Memory B cell (primary cell): ENCODE measurements at regions not wholly inside any gene's neighbourhood (a gene's known extent, or its start where the extent isn't known, plus 50 kb on each side); places are given as distances from the start of the nearest gene placed in this dataset.

Source experiments
- ATAC-seq: fragments of 150-1000 bp; cut with Tn5 transposase; 2 replicates; pipeline ENCODE4 v1.10.0; 2021; ENCODE audit warnings: low read depth, mild to moderate bottlenecking, moderate library complexity
- DNase-seq, 2 donors: peaks; one replicate each; pipeline ENCODE4 v3.0.0; 2022; ENCODE audit warnings: low spot score in 2 of 2
- H3K27ac Mint-ChIP-seq: one replicate; pipeline ENCODE4 v1.8.0; 2022; ENCODE audit warnings: mild to moderate bottlenecking, moderate library complexity, mixed read lengths
- H3K27me3 Mint-ChIP-seq: one replicate; pipeline ENCODE4 v1.8.0; 2022; ENCODE audit warnings: mixed read lengths
- H3K36me3 Mint-ChIP-seq: one replicate; pipeline ENCODE4 v1.8.0; 2022; ENCODE audit warnings: mild to moderate bottlenecking, mixed read lengths
- H3K4me1 Mint-ChIP-seq: one replicate; pipeline ENCODE4 v1.8.0; 2022; ENCODE audit warnings: mixed read lengths
- H3K4me3 Mint-ChIP-seq: one replicate; pipeline ENCODE4 v1.8.0; 2022; ENCODE audit warnings: mild to moderate bottlenecking, moderate library complexity, mixed read lengths
- H3K9me3 Mint-ChIP-seq: one replicate; pipeline ENCODE4 v1.8.0; 2022; ENCODE audit warnings: mixed read lengths

DNA sequence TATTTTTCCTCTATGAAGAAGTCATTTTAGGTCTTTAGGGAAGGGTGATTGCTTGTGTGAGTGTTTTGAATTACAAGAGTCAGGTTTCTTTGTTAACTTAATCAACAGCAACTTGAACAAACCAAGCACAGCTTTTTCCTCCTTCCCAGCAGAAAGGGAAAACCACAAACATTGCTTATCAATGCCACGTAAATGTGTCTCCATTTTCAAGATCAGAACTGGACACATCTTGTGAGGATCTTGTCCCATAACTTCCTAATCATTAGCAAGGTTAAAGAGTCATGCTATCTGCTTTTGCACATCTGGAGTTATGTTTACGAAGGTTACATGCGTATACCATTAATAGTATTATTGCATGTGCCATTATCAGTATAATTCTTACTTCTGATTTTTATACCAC is 248.0 kb upstream of the FLRT2 start:
- no peaks in the 10 kb centered on the region for H3K36me3 Mint-ChIP-seq
- ATAC-seq (no peak), DNase-seq (no peak)
- H3K27ac Mint-ChIP-seq: no peak overlapping the region
- no peaks in the 10 kb centered on the region for H3K27me3 Mint-ChIP-seq
- peaks cover 3% of the 10 kb centered on the region for H3K9me3 Mint-ChIP-seq
- no peaks in the 10 kb centered on the region for H3K4me1 Mint-ChIP-seq
- no peak overlapping the region for H3K4me3 Mint-ChIP-seq

DNA sequence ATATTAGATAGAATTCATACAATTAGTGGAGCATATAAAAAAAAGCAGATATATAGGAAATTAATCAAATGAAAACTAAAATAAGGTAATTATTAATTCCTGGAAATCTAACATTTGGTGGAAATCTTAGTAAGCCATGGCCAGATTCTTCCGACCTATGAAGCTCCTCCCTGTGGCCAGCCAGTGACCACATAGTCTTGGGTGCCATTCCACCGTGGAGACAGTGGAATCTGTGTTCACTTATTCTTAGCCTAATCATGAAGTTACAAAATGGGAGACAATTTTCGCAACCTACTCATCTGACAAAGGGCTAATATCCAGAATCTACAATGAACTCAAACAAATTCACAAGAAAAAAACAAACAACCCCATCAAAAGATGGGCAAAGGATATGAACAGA is 241.9 kb upstream of the FLRT2 start:
- DNase-seq (no peak), ATAC-seq (no peak)
- H3K27ac Mint-ChIP-seq: no peak overlapping the region
- no peak overlapping the region for H3K4me3 Mint-ChIP-seq
- no peaks in the 10 kb centered on the region for H3K4me1 Mint-ChIP-seq
- no peaks in the 10 kb centered on the region for H3K36me3 Mint-ChIP-seq
- no peaks in the 10 kb centered on the region for H3K27me3 Mint-ChIP-seq
- peaks cover 6% of the 10 kb centered on the region for H3K9me3 Mint-ChIP-seq

DNA sequence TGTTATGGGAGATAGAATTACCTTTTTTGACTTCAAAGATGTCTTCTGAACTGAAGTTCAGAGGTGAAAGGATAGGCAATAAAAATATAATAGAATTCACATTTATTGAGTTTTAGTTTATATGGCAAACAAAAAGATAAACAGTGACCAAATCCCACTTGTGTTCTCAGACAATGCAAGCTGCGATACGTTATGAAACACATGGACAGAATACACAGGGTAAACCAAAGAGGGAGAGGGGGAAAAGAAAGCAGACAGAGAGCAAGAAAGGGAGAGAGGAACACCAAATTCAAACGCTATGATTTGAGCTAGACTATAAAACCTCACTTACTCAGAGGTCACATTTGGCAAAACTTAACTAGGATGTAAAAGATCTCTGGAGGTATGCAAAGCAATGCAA is 238.2 kb upstream of the FLRT2 start:
- no peak for DNase-seq
- H3K27me3 Mint-ChIP-seq: no peaks in the 10 kb centered on the region
- no peak overlapping the region for H3K4me3 Mint-ChIP-seq
- H3K27ac Mint-ChIP-seq: no peak overlapping the region
- H3K9me3 Mint-ChIP-seq: peaks cover 10% of the 10 kb centered on the region
- no peaks in the 10 kb centered on the region for H3K36me3 Mint-ChIP-seq
- ATAC-seq: no peak
- no peaks in the 10 kb centered on the region for H3K4me1 Mint-ChIP-seq

DNA sequence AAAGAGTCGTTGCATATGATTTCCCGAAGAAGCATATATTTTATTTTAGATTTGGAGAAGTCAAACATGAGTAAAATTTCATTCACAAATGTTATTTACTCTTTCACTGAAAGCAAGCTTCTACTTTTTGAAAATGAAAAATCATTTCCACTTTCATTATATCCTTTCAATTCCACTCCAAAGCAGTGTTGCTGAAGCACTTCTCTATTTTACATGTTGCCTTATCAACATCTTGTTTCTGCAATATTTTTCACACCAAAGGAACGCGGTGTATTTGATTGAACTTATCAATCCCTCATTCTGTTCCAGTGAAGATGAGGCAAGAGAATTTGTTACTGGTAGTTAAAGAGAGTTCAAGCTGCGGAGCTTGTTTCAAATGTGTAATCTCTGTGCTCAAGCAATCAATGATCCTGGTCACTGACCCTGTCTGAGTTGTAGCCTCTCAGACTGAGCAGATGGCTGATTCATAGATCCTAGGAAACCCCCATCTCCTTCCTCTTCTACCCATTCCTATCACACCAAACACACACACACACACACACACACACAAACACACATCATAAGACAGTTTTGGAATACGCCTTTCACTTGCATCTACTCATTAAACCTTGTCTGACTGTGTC is 236.2 kb upstream of the FLRT2 start:
- no peaks in the 10 kb centered on the region for H3K36me3 Mint-ChIP-seq
- H3K27me3 Mint-ChIP-seq: no peaks in the 10 kb centered on the region
- H3K4me1 Mint-ChIP-seq: no peaks in the 10 kb centered on the region
- H3K27ac Mint-ChIP-seq: no peak overlapping the region
- H3K4me3 Mint-ChIP-seq: no peak overlapping the region
- ATAC-seq: no peak
- DNase-seq: no peak
- H3K9me3 Mint-ChIP-seq: peaks cover 5% of the 10 kb centered on the region

DNA sequence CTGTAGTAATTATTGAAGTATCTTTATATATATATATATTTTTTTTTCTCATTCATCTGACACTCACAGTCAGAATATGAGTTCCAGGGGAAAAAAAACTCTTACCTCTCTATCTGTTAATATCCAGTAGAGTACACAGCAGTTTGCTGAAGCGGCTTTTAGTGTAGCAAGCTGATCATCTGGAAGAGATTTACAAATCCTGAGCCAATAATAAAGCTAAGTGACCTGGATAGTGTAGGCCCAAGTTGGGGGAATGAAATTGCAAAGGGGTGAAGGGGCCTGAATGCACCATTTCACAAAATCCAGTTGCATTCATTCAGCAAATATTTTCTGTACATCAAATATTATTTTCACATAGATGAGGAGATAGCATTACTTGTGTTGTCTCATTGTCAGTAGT is 234.6 kb upstream of the FLRT2 start:
- ATAC-seq: no peak
- H3K27me3 Mint-ChIP-seq: no peaks in the 10 kb centered on the region
- no peak for DNase-seq
- peaks cover 9% of the 10 kb centered on the region for H3K9me3 Mint-ChIP-seq
- no peaks in the 10 kb centered on the region for H3K36me3 Mint-ChIP-seq
- no peak overlapping the region for H3K4me3 Mint-ChIP-seq
- no peak overlapping the region for H3K27ac Mint-ChIP-seq
- no peaks in the 10 kb centered on the region for H3K4me1 Mint-ChIP-seq

DNA sequence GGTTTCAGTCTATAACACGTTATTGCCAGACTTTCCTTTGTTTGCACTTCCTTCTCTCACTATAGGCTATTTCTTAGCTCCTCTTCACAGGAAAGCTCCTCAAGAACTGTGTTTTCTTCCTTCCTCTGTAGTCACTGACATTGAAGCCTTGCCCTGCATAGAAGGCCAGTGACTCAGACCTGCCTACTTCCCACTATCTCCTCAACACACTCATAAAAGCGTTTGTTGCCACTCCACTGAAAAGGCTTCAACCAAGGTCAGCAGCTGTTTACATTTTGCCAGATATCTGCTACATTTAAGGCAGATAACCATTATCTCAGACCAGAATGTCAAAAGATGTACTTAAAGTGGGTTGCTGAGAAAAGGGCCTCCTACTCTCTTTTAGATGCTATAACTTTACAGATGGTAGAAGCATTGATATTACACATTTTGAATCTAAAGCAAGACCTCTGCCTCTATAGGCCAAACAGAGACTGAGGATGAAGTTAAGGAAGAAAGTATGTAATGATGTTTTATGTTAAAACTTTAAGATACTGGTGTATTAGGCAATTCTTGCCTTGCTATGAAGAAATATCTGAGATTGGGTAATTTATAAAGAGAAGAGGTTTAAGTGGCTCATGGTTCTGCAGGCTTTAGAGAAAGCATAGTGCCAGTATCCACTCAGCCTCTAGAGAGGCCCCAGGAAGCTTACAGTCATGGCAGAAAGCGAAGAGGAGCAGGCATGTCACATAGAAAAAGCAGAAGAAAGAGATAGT is 233.3 kb upstream of the FLRT2 start:
- Mint-ChIP-seq H3K4me3 (no peak overlapping the region), H3K4me1 (no peaks in the 10 kb centered on the region), H3K27me3 (no peaks in the 10 kb centered on the region), H3K9me3 (peaks cover 9% of the 10 kb centered on the region), H3K36me3 (no peaks in the 10 kb centered on the region), H3K27ac (no peak overlapping the region)
- no peak for ATAC-seq
- DNase-seq: no peak

DNA sequence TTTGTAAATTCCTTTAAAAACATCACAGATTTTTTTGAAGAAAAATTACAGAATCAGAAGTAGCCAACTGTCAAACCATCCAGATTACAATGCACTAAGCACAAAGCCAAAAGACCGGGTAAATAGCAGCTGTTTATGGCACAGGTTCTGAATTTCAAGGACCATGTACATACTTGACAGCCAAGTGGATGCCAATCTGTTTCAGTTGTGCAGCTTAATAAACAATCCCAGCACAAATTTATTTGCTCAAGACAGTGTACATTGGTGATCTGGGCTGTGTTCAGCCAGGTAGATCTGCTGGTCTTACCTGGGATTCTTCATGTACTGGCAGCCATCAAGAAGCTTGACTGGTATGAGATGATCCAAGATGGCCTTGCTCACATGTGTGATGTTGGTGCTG is 229.8 kb upstream of the FLRT2 start:
- no peak for DNase-seq
- H3K4me1 Mint-ChIP-seq: no peaks in the 10 kb centered on the region
- peaks cover 15% of the 10 kb centered on the region for H3K9me3 Mint-ChIP-seq
- H3K4me3 Mint-ChIP-seq: no peak overlapping the region
- no peak overlapping the region for H3K27ac Mint-ChIP-seq
- no peaks in the 10 kb centered on the region for H3K36me3 Mint-ChIP-seq
- ATAC-seq: no peak
- H3K27me3 Mint-ChIP-seq: no peaks in the 10 kb centered on the region

DNA sequence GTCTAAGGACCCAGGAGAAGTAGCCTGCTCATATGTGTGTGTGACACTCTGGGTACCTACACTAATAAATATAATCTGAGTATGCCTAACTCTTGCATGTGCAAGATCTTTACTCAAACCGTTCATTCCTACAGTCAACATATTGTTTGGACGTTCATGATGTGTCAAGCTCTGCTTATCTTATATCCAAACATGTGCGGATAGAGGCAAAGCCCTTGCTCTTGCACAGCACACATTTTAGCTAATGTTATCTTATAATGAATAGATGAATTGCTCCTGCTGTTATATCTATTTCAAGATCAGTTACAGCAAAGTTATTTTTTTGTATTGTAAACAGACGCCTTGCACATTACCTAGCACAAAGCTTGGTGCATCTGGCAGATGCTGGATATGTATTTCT is 228.4 kb upstream of the FLRT2 start:
- no peak overlapping the region for H3K27ac Mint-ChIP-seq
- H3K36me3 Mint-ChIP-seq: no peaks in the 10 kb centered on the region
- H3K9me3 Mint-ChIP-seq: peaks cover 13% of the 10 kb centered on the region
- no peak for DNase-seq
- no peak overlapping the region for H3K4me3 Mint-ChIP-seq
- ATAC-seq: no peak
- no peaks in the 10 kb centered on the region for H3K27me3 Mint-ChIP-seq
- H3K4me1 Mint-ChIP-seq: no peaks in the 10 kb centered on the region

DNA sequence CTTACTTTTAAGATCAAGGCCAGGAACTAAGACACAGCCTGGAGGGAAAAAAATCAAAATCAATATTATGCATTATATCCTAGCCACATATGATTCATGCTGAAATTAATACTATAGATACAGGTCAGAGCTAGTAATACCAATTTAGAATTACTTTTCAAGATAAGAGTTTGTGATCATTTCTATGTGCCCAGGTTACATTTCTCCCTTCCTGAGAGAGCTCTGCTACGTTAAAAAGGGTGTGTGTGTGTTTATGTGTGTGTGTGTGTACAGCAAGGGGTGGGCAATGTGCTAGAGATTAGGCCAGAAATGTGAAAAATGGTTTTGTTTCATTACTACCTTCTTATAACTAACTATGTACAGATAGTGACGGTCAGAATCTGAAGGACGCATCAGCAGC is 223.9 kb upstream of the FLRT2 start:
- ATAC-seq (no peak), DNase-seq (no peak)
- Mint-ChIP-seq H3K9me3 (peaks cover 14% of the 10 kb centered on the region), H3K4me3 (no peak overlapping the region), H3K4me1 (no peaks in the 10 kb centered on the region), H3K27me3 (no peaks in the 10 kb centered on the region), H3K27ac (no peak overlapping the region), H3K36me3 (no peaks in the 10 kb centered on the region)

DNA sequence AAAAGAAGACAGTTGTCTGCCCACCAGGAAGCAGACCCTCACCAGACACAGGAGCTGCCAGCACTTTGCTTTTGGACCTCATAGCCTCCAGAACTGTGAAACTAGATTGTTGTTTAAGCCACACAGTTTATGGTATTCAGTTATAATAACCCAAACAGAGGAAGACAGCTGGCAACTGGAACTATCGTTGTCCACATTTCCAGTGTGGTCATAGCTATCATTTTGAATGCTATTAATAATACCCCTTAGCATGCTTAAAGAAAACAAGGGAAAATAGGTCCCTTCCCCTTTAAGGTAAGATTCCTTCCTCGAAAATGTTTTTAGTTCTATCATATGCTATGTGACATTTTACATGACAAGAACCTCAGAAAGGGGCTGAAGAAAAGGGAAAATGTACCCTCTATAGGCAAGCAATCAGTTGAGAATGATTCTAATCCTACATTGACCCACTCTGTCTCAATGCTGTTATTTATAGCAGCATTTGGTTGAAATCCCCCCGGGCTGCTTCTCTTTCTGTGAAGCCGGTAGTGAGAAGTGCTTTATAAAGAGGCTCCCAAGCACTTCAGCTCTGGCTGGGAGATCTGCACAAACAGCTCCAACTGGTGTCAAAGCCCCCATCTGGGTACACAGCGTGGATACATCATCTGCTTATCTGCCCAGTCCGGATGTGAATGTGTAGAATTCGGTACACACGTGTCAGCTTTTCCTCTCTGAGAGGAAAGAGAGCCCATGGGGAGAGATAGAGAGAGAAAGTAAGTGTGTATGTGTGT is 221.2 kb upstream of the FLRT2 start:
- H3K4me1 Mint-ChIP-seq: no peaks in the 10 kb centered on the region
- no peak for ATAC-seq
- no peaks in the 10 kb centered on the region for H3K36me3 Mint-ChIP-seq

DNA sequence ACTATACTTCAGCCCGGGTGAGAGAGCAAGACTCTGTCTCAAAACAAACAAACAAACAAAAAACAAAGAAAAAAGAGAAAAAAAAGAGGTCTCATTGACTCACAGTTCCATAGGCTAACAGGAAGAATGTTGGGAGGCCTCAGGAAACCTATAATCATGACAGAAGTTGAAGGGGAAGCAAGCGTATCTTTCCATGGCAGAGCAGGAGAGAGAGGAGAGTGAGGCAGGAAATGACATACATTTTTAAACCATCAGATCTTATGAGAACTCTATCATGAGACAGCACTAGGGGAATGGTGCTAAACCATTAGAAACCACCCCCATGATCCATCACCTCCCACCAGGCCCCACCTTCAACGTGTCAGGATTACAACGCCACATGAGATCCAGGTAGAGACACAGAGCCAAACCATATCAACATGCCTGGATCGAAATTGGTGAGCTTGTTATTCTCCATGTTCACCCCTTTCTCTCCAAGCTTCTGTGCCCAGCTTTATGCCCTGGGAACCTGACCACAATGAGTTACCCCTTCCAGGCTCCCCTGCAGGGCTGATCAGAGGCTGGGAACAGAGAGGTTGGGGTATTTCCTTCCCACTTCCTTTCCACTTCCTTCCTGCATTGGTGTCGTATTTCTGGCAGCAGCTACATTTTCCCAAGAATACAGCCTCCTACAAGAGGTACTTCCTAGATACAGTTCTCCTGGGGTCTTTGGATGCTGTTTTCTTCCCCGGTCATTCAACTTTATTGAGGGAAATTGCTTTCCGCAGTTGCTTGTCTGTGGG is 219.3 kb upstream of the FLRT2 start:
- no peaks in the 10 kb centered on the region for H3K27me3 Mint-ChIP-seq
- ATAC-seq (no peak), DNase-seq (no peak)
- H3K36me3 Mint-ChIP-seq: no peaks in the 10 kb centered on the region
- no peak overlapping the region for H3K4me3 Mint-ChIP-seq
- H3K9me3 Mint-ChIP-seq: peaks cover 8% of the 10 kb centered on the region
- no peaks in the 10 kb centered on the region for H3K4me1 Mint-ChIP-seq
- H3K27ac Mint-ChIP-seq: no peak overlapping the region

More for the DNA sequence above, 221.2 kb upstream of the FLRT2 start:
- peaks cover 10% of the 10 kb centered on the region for H3K9me3 Mint-ChIP-seq
- H3K27ac Mint-ChIP-seq: no peak overlapping the region
- no peak overlapping the region for H3K4me3 Mint-ChIP-seq
- no peaks in the 10 kb centered on the region for H3K27me3 Mint-ChIP-seq
- DNase-seq: no peak

DNA sequence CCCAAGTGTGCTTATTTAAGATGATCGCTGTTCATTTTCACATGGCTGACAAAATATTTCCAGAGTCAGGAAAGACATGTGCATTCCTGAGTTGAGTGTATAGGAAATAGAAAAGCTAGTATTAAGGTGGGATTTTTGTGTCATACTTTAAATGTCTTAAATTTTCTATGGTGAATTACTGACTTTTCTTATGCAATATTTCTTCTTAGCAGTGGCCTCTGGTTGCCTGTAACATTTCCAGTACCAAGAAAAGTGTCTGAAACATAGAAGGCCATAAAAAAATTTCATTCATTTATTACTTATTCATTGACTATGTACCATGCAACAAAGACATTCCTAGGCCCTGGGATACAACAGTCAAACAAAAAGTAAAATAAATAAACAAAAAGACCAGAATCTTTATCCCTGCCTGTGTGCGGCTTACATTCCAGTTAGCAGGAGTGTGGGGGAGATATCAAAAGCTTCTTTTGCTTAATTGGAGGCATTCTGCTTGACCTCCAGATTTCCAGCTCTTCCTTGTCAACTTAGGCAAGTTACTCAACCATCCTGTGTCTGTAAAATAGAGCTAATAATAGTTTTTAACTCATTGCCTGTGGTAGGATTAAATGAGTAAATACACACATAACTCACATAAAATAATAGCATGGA is 216.3 kb upstream of the FLRT2 start:
- ATAC-seq (no peak), DNase-seq (no peak)
- Mint-ChIP-seq H3K4me1 (no peaks in the 10 kb centered on the region), H3K4me3 (no peak overlapping the region), H3K27me3 (no peaks in the 10 kb centered on the region), H3K27ac (no peak overlapping the region), H3K36me3 (no peaks in the 10 kb centered on the region), H3K9me3 (peaks cover 8% of the 10 kb centered on the region)

DNA sequence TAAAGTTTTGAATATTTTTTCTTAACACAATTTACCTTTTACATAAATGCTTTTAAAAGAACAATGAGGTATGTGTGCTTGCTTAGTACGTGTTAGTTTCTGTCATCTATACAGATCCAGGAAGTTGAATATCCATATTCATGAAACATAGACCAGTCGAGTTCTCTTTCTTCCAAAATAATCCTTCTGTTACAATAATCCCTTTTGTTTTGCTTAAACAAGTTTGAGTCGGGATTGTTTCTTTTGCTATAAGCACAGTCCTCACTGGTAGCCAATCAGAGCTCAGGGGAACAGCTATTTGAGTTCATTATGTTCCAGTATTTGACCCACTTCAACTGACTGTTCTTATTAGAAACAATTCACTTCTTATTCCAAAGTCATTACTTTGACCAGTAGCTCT is 214.7 kb upstream of the FLRT2 start:
- Mint-ChIP-seq H3K27ac (no peak overlapping the region), H3K4me3 (no peak overlapping the region), H3K27me3 (no peaks in the 10 kb centered on the region), H3K36me3 (no peaks in the 10 kb centered on the region), H3K9me3 (peaks cover 4% of the 10 kb centered on the region), H3K4me1 (no peaks in the 10 kb centered on the region)
- no peak for DNase-seq
- ATAC-seq: no peak
